ENCODE measurements at regions not wholly inside any gene's neighbourhood (a gene's known extent, or its start where the extent isn't known, plus 50 kb on each side); places are given as distances from the start of the nearest gene placed in this dataset.

- TF ChIP-seq CTCF (IDR thresholded peaks at IDR 0.05), result no peak
- intact Hi-C loops (cut with micrococcal nuclease), result no loop called here
- no peaks in the 10 kb centered on the region for H3K4me1 ChIP-seq (ENCODE audit: control insufficient read depth, insufficient read depth, low read length)
- H3K27ac ChIP-seq (ENCODE audit: low read length), result no peak overlapping the region
- Mint-ChIP-seq H3K9me3 (no peaks in the 10 kb centered on the region), H3K36me3 (no peaks in the 10 kb centered on the region), H3K4me1 (no peaks in the 10 kb centered on the region), H3K27me3 (ENCODE audit: low read depth in 2 of 2) (peaks cover 5 to 8% of the 10 kb centered on the region in 2 donors), H3K27ac (no peak overlapping the region), H3K4me3 (no peak overlapping the region)
- WGBS (ENCODE audit: insufficient coverage), result 75% methylated on average over 10 of the region's 11 CpGs
- H3K36me3 ChIP-seq (ENCODE audit: control insufficient read depth, insufficient read depth, low read length), result no peaks in the 10 kb centered on the region
- no peaks in the 10 kb centered on the region for H3K27me3 ChIP-seq (ENCODE audit: control insufficient read depth, insufficient read depth, low read length)
- ATAC-seq, result no peak
- no peak overlapping the region for H3K4me3 ChIP-seq (ENCODE audit: low read length)
- no peaks in the 10 kb centered on the region for H3K9me3 ChIP-seq (ENCODE audit: control insufficient read depth, insufficient read depth, low read length)
- DNase-seq, result no peak
Observed at GRCh38 chr2:15733867-15734673, 142.4 kb downstream of the DDX1 start.

- Histone ChIP-seq H3K27ac (ENCODE audit: low read length) (no peak overlapping the region), H3K36me3 (ENCODE audit: control insufficient read depth, insufficient read depth, low read length) (no peaks in the 10 kb centered on the region), H3K9me3 (ENCODE audit: control insufficient read depth, insufficient read depth, low read length) (no peaks in the 10 kb centered on the region), H3K4me1 (ENCODE audit: control insufficient read depth, insufficient read depth, low read length) (no peaks in the 10 kb centered on the region), H3K27me3 (ENCODE audit: control insufficient read depth, insufficient read depth, low read length) (no peaks in the 10 kb centered on the region), H3K4me3 (ENCODE audit: low read length) (no peak overlapping the region)
- Mint-ChIP-seq H3K9me3 (no peaks in the 10 kb centered on the region), H3K36me3 (no peaks in the 10 kb centered on the region), H3K27me3 (ENCODE audit: low read depth in 2 of 2) (peaks cover 5 to 8% of the 10 kb centered on the region in 2 donors), H3K4me1 (no peaks in the 10 kb centered on the region), H3K27ac (no peak overlapping the region), H3K4me3 (no peak overlapping the region)
- intact Hi-C loops (cut with micrococcal nuclease), result no loop called here
- no peak for ATAC-seq
- no peak for TF ChIP-seq CTCF (IDR thresholded peaks at IDR 0.05)
- WGBS (ENCODE audit: insufficient coverage), result 76% methylated on average over 4 of the region's 5 CpGs
- no peak for DNase-seq
Observed at GRCh38 chr2:15734674-15735483, 143.2 kb downstream of the DDX1 start.

- H3K27me3 Mint-ChIP-seq (ENCODE audit: low read depth in 2 of 2), result peaks cover 4 to 5% of the 10 kb centered on the region in 2 donors
Observed at GRCh38 chr2:15735484-15736326, 144.0 kb downstream of the DDX1 start.

More at GRCh38 chr2:15735484-15736326, 144.0 kb downstream of the DDX1 start:
- no peak for DNase-seq
- 87% methylated on average over 5 of the region's 6 CpGs for WGBS (ENCODE audit: insufficient coverage)
- H3K27ac Mint-ChIP-seq, result no peak overlapping the region
- no peak overlapping the region for H3K4me3 ChIP-seq (ENCODE audit: low read length)
- no peaks in the 10 kb centered on the region for H3K4me1 Mint-ChIP-seq
- H3K4me1 ChIP-seq (ENCODE audit: control insufficient read depth, insufficient read depth, low read length), result no peaks in the 10 kb centered on the region
- intact Hi-C loops (cut with micrococcal nuclease), result no loop called here
- no peak overlapping the region for H3K4me3 Mint-ChIP-seq
- no peaks in the 10 kb centered on the region for H3K9me3 ChIP-seq (ENCODE audit: control insufficient read depth, insufficient read depth, low read length)
- H3K27me3 ChIP-seq (ENCODE audit: control insufficient read depth, insufficient read depth, low read length), result no peaks in the 10 kb centered on the region
- TF ChIP-seq CTCF (IDR thresholded peaks at IDR 0.05), result no peak
- no peak overlapping the region for H3K27ac ChIP-seq (ENCODE audit: low read length)
- no peaks in the 10 kb centered on the region for H3K36me3 ChIP-seq (ENCODE audit: control insufficient read depth, insufficient read depth, low read length)
- no peak for ATAC-seq
- H3K36me3 Mint-ChIP-seq, result no peaks in the 10 kb centered on the region
- no peaks in the 10 kb centered on the region for H3K9me3 Mint-ChIP-seq
